Left lung (tissue), 4 donors: ENCODE measurements at regions not wholly inside any gene's neighbourhood (a gene's known extent, or its start where the extent isn't known, plus 50 kb on each side); places are given as distances from the start of the nearest gene placed in this dataset.
A peak's percentile ranks its signal among the peaks of the same experiment; 100 is the strongest.

Experiments used
- ATAC-seq: fragments of 200-7000 bp; cut with Tn5 transposase; one replicate; pipeline ENCODE4 v1.9.1; 2020; ENCODE audit warnings: moderate library complexity
- DNase-seq, 4 donors: peaks; one replicate each; pipeline ENCODE4 v3.0.0-alpha.2; 2013 to 2020
- H3K27ac ChIP-seq, 2 donors: fragments of 200-600 bp; sonication (generic) in 1 of 2; one replicate each; pipeline versions ENCODE4 v1.5.0 to v1.8.0; 2020 to 2021
- H3K27me3 ChIP-seq, 2 donors: fragments of 200-600 bp; sonication (generic) in 1 of 2; one replicate each; pipeline versions ENCODE4 v1.5.0 to v1.8.0; 2020 to 2021
- H3K36me3 ChIP-seq, 2 donors: fragments of 200-600 bp; sonication (generic) in 1 of 2; one replicate each; pipeline versions ENCODE4 v1.5.0 to v1.8.0; 2020 to 2021
- H3K4me1 ChIP-seq, 2 donors: fragments of 200-600 bp; one replicate each; pipeline ENCODE4 v1.8.0; 2021
- H3K4me3 ChIP-seq, 2 donors: fragments of 200-600 bp; sonication (generic) in 1 of 2; one replicate each; pipeline versions ENCODE4 v1.5.0 to v1.8.0; 2020 to 2021; ENCODE audit warnings: mild to moderate bottlenecking in 1 of 2
- H3K9me3 ChIP-seq, 2 donors: fragments of 200-600 bp; sonication (generic) in 1 of 2; one replicate each; pipeline versions ENCODE4 v1.5.0 to v1.8.0; 2020 to 2021
- intact Hi-C, 2 donors: fragments of 100-400 bp; cut with DNase I; formaldehyde crosslinking; loops; one replicate each; pipeline versions ENCODE4 v1.11.2 to v1.14.2; 2022
- TF ChIP-seq, protein P1 (sequence below), 2 donors: fragments of 200-600 bp; sonication (generic) in 1 of 2; IDR thresholded peaks; one replicate each; pipeline versions ENCODE4 v1.5.0 to v1.8.0; 2021; ENCODE audit warnings: antibody characterized with exemption in 2 of 2
- donor health status: DM: no; HTN: yes; CAD: no.
- donor health status: DM: no; HTN: no; CAD: no.

GRCh38 chr1:94362466-94363058 is 55.6 kb upstream of the ABCD3 start:
- ATAC-seq: no peak

DNA sequence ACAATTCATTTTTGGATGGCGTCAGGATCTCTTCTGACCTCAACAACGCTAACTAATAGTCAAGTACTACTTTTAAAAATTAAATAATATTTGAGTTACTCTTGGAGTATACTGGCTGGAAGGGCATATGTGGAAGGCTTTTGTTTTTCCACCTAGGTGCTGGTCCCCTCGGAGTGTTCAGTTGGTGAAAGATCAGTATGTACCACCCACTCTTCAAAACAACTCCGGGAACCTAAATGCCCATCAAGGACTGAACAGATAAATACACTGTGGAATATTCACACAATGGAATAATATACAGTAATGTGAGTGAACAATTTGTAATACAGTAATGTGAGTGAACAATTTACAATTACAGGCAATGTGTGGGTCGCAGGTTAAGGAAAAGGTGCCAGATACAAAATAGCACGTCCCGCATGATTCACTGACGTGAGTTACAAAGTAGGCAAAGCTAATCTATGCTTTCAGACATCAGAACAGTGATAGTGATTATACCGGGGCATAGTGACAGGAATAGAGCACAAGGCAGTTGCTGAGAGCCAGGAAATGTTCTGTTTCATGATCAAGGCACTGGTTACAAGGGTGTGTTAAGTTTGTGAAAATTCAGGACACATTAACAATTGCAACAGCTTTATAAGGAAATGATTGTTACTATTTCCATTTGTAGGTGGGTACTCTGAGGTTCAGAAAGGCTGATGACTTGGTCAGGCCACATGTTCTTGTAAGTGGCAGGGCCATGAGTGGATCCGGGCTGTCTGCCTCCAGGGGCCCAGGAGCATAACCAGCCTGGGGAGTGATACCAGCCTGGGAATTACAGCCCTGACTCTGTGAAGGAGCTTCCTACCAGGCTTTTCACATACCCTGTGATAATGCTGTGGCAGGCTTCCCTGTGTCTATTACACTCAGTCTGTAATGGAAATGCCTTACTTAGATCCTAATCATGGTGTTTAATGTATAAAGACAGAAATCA is 59.3 kb upstream of the ABCD3 start:
- Histone ChIP-seq H3K9me3 (no peaks in the 10 kb centered on the region), H3K36me3 (no peaks in the 10 kb centered on the region), H3K27ac (no peak overlapping the region), H3K4me1 (no peaks in the 10 kb centered on the region), H3K4me3 (no peak overlapping the region), H3K27me3 (no peaks in the 10 kb centered on the region)
- intact Hi-C loops: no loop called here
- TF ChIP-seq, protein P1, sequence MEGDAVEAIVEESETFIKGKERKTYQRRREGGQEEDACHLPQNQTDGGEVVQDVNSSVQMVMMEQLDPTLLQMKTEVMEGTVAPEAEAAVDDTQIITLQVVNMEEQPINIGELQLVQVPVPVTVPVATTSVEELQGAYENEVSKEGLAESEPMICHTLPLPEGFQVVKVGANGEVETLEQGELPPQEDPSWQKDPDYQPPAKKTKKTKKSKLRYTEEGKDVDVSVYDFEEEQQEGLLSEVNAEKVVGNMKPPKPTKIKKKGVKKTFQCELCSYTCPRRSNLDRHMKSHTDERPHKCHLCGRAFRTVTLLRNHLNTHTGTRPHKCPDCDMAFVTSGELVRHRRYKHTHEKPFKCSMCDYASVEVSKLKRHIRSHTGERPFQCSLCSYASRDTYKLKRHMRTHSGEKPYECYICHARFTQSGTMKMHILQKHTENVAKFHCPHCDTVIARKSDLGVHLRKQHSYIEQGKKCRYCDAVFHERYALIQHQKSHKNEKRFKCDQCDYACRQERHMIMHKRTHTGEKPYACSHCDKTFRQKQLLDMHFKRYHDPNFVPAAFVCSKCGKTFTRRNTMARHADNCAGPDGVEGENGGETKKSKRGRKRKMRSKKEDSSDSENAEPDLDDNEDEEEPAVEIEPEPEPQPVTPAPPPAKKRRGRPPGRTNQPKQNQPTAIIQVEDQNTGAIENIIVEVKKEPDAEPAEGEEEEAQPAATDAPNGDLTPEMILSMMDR (IDR thresholded peaks at IDR 0.05): no peak
- no peak for DNase-seq
- ATAC-seq: peak; percentile 41

More at GRCh38 chr1:94362466-94363058, 55.6 kb upstream of the ABCD3 start:
- Histone ChIP-seq H3K4me3 (no peak overlapping the region), H3K27me3 (no peaks in the 10 kb centered on the region), H3K36me3 (no peaks in the 10 kb centered on the region), H3K4me1 (no peaks in the 10 kb centered on the region), H3K27ac (no peak overlapping the region), H3K9me3 (peaks cover 0 to 6% of the 10 kb centered on the region in 2 donors)
- no peak for DNase-seq
- intact Hi-C loops: no loop called here
- TF ChIP-seq, protein P1 (IDR thresholded peaks at IDR 0.05): no peak

DNA sequence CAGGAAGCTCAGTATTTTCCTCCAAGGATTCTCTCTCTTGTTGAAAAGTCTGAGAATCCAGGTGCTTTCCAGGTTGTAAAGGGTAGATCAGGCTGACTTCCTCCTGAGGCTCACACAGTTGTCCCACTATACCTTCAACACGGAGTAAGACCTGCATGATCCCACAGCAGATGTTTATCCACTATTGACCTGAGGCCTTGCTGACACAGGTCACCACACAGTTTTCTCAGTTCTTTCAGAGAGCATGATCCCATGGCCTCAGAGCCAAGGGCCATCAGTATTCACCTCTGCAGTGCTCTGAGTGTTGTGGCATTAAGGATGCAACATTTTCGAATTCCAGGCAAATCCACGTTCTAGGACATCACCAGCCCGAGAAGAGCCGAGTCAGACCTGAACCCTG is 60.5 kb upstream of the ABCD3 start:
- ATAC-seq (no peak), DNase-seq (no peak)
- Histone ChIP-seq H3K4me3 (no peak overlapping the region), H3K27ac (no peak overlapping the region), H3K36me3 (no peaks in the 10 kb centered on the region), H3K4me1 (no peaks in the 10 kb centered on the region), H3K27me3 (no peaks in the 10 kb centered on the region), H3K9me3 (no peaks in the 10 kb centered on the region)
- intact Hi-C loops: no loop called here
- TF ChIP-seq, protein P1 (IDR thresholded peaks at IDR 0.05): no peak

DNA sequence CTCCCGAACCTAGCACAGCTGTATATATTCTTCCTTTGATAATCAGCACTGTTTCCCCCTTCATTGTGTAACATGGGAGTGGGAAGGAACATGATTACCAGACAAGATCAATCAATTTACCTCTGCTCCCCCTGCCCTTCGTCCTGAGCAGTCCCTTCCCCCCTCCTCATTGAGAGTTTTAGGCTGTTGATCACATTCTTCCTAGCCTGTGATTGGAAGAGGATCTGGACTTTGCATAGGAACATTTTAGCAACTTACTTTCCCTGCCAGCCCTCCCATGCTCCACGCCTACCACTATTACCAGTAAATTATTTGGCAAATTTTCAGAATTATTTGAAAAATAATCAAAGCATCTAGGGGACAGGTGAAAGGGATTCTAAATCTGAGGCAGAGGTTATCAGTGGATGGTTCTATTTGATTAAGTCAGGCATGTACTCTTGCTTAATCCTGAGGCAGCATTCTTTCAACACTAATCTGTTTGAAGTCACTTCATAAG is 62.7 kb upstream of the ABCD3 start:
- TF ChIP-seq, protein P1 (IDR thresholded peaks at IDR 0.05): no peak
- Histone ChIP-seq H3K27me3 (no peaks in the 10 kb centered on the region), H3K27ac (no peak overlapping the region), H3K9me3 (no peaks in the 10 kb centered on the region), H3K4me3 (no peak overlapping the region), H3K4me1 (no peaks in the 10 kb centered on the region), H3K36me3 (no peaks in the 10 kb centered on the region)
- no peak for ATAC-seq
- intact Hi-C loops: no loop called here
- no peak for DNase-seq

DNA sequence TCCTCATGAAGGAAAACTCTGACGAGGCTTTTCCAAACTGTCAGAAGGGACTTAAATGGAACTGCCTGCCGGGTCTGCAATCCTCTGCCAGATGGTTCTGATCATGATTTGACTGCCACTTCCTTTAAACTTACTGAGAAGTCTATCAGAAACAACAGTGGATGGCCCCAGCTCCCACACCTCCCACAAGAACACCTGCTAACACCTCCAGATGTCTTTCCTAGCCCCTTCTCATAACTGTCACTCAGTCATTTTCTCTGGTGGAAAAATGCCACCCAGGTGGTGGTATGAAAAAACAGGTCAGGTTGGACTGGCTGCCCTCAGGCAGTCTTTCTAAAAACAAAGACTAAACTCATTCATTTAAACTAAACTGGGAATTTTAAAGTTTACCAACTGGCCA is 66.7 kb upstream of the ABCD3 start:
- ATAC-seq (no peak), DNase-seq (no peak)
- no peaks in the 10 kb centered on the region for H3K9me3 ChIP-seq
- H3K27me3 ChIP-seq: no peaks in the 10 kb centered on the region
- no peak overlapping the region for H3K4me3 ChIP-seq
- no peaks in the 10 kb centered on the region for H3K36me3 ChIP-seq
- H3K4me1 ChIP-seq: no peaks in the 10 kb centered on the region
- intact Hi-C loops: no loop called here
- TF ChIP-seq, protein P1 (IDR thresholded peaks at IDR 0.05): no peak
- H3K27ac ChIP-seq: no peak overlapping the region
